Loucy (cell line): ENCODE measurements at regions not wholly inside any gene's neighbourhood (a gene's known extent, or its start where the extent isn't known, plus 50 kb on each side); places are given as distances from the start of the nearest gene placed in this dataset.

Experiments used
- H2AFZ ChIP-seq: fragments of 200-600 bp; sonication (generic); 2 replicates; pipeline ENCODE4 v1.6.0; 2016; ENCODE audit warnings: antibody characterized with exemption, mild to moderate bottlenecking, low read length, moderate library complexity
- H3F3A ChIP-seq: fragments of 200-600 bp; 2 replicates; pipeline ENCODE4 v1.6.0; 2016; ENCODE audit warnings: antibody characterized with exemption, low read depth, mild to moderate bottlenecking
- H3K27me3 ChIP-seq: fragments of 200-600 bp; sonication (generic); 2 replicates; pipeline ENCODE4 v1.6.1; 2014; ENCODE audit warnings: low read length, mild to moderate bottlenecking; ENCODE audit not compliant: insufficient read depth, poor library complexity, severe bottlenecking
- H3K36me3 ChIP-seq: fragments of 200-600 bp; sonication (generic); 2 replicates; pipeline ENCODE4 v1.6.1; 2016; ENCODE audit warnings: low read length; ENCODE audit not compliant: insufficient read depth
- H3K4me1 ChIP-seq: fragments of 200-600 bp; sonication (generic); 2 replicates; pipeline ENCODE4 v1.5.1; 2014; ENCODE audit warnings: low read length, mild to moderate bottlenecking; ENCODE audit not compliant: insufficient read depth, poor library complexity, severe bottlenecking
- H3K4me2 ChIP-seq: fragments of 200-600 bp; sonication (generic); 2 replicates; pipeline ENCODE4 v1.6.0; 2014; ENCODE audit warnings: antibody characterized with exemption, low read length, low read depth, mild to moderate bottlenecking; ENCODE audit not compliant: poor library complexity, severe bottlenecking
- H3K4me3 ChIP-seq: fragments of 200-600 bp; sonication (generic); 2 replicates; pipeline ENCODE4 v1.5.1; 2014; ENCODE audit warnings: low read length, mild to moderate bottlenecking, mixed read lengths; ENCODE audit not compliant: poor library complexity, severe bottlenecking
- H3K79me2 ChIP-seq: fragments of 200-600 bp; sonication (generic); 2 replicates; pipeline ENCODE4 v1.6.1; 2014; ENCODE audit warnings: low read length; ENCODE audit not compliant: insufficient read depth
- H3K9ac ChIP-seq: fragments of 200-600 bp; sonication (generic); 2 replicates; pipeline ENCODE4 v1.6.0; 2014; ENCODE audit warnings: mild to moderate bottlenecking, low read depth, low read length, moderate library complexity; ENCODE audit not compliant: poor library complexity, severe bottlenecking
- H3K9me2 ChIP-seq: fragments of 200-600 bp; sonication (generic); replicated peaks from 2 replicates; pipeline ENCODE4 v1.6.1; 2016; ENCODE audit warnings: low read depth, low read length, mixed read lengths
- H3K9me3 ChIP-seq: fragments of 200-600 bp; sonication (generic); 2 replicates; pipeline ENCODE4 v1.6.1; 2014; ENCODE audit warnings: mild to moderate bottlenecking, antibody characterized with exemption, low read length, low read depth; ENCODE audit not compliant: insufficient read depth
- H4K20me1 ChIP-seq: fragments of 200-600 bp; sonication (generic); 2 replicates; pipeline ENCODE4 v1.6.0; 2014; ENCODE audit warnings: antibody characterized with exemption, low read length, mild to moderate bottlenecking; ENCODE audit not compliant: insufficient read depth, poor library complexity, severe bottlenecking
- EZH2phosphoT487 ChIP-seq: fragments of 200-600 bp; IDR thresholded peaks from 2 replicates; pipeline ENCODE4 v1.6.1; 2018; ENCODE audit warnings: antibody characterized with exemption, mild to moderate bottlenecking, moderate library complexity, borderline replicate concordance
- TF ChIP-seq, protein P1 (sequence below): fragments of 200-600 bp; sonication (generic); conservative IDR thresholded peaks from 2 replicates; pipeline ENCODE4 v1.5.1; 2014; ENCODE audit warnings: mild to moderate bottlenecking, antibody characterized with exemption, low read length

DNA sequence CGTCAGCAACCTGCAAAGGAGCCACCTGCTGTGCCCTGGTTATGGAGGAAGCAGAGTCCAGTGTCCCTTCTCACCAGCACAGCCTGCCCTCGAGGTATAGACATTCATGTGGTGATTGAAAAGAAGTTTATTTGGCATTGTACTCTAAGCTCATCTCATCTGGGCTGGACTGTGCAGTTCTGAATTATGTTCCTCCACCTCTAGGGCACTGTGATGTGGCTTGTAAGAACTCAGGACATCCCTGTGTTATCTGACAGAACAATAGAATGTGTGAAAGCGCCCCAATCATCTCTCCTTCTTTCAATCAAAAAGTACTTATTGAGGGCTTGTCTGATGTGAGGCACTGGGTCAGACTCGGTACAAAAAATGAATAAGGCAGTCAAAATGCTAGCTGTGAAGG is 140.1 kb downstream of the DHRS2 start:
- no peaks in the 10 kb centered on the region for H3K9me2 ChIP-seq

DNA sequence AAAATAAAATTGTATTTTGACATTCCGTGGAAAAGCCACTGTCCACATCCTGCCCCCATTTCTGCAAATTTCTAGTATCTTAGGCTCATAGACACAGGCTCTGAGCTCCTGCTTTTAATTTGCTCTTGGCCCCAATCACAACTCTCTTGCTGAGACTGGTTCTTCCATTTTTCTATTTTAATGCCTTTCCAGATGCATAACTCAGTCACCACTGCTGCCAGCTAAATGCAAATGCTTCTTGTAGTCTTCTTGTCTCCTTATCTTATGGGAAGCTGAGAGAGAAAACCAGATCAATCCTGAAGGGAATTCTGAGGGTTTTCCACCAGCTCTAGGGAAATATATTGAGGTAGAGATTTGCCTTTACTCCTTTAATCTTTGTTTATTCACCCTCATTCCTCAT is 149.0 kb downstream of the DHRS2 start:
- H3K4me3 ChIP-seq, result no peak overlapping the region
- no peak overlapping the region for H3K9ac ChIP-seq
- no peaks in the 10 kb centered on the region for H3K9me2 ChIP-seq
- no peaks in the 10 kb centered on the region for H3F3A ChIP-seq
- H3K4me2 ChIP-seq, result no peak overlapping the region
- H3K79me2 ChIP-seq, result no peaks in the 10 kb centered on the region
- TF ChIP-seq, protein P1, sequence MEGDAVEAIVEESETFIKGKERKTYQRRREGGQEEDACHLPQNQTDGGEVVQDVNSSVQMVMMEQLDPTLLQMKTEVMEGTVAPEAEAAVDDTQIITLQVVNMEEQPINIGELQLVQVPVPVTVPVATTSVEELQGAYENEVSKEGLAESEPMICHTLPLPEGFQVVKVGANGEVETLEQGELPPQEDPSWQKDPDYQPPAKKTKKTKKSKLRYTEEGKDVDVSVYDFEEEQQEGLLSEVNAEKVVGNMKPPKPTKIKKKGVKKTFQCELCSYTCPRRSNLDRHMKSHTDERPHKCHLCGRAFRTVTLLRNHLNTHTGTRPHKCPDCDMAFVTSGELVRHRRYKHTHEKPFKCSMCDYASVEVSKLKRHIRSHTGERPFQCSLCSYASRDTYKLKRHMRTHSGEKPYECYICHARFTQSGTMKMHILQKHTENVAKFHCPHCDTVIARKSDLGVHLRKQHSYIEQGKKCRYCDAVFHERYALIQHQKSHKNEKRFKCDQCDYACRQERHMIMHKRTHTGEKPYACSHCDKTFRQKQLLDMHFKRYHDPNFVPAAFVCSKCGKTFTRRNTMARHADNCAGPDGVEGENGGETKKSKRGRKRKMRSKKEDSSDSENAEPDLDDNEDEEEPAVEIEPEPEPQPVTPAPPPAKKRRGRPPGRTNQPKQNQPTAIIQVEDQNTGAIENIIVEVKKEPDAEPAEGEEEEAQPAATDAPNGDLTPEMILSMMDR, result no peak
- TF ChIP-seq EZH2phosphoT487, result no peak
- H2AFZ ChIP-seq, result no peak overlapping the region
- no peaks in the 10 kb centered on the region for H4K20me1 ChIP-seq
- H3K4me1 ChIP-seq, result no peaks in the 10 kb centered on the region
- H3K27me3 ChIP-seq, result peaks cover 4% of the 10 kb centered on the region
- no peaks in the 10 kb centered on the region for H3K36me3 ChIP-seq
- no peaks in the 10 kb centered on the region for H3K9me3 ChIP-seq

More for the DNA sequence above, 140.1 kb downstream of the DHRS2 start:
- Histone ChIP-seq H3K27me3 (no peaks in the 10 kb centered on the region), H4K20me1 (no peaks in the 10 kb centered on the region), H3K4me2 (no peak overlapping the region), H3K4me1 (no peaks in the 10 kb centered on the region), H3K9ac (no peak overlapping the region), H3F3A (no peaks in the 10 kb centered on the region), H3K79me2 (no peaks in the 10 kb centered on the region), H3K36me3 (no peaks in the 10 kb centered on the region), H3K4me3 (no peak overlapping the region), H3K9me3 (no peaks in the 10 kb centered on the region), H2AFZ (no peak overlapping the region)
- TF ChIP-seq EZH2phosphoT487, result no peak
- TF ChIP-seq, protein P1, result no peak

DNA sequence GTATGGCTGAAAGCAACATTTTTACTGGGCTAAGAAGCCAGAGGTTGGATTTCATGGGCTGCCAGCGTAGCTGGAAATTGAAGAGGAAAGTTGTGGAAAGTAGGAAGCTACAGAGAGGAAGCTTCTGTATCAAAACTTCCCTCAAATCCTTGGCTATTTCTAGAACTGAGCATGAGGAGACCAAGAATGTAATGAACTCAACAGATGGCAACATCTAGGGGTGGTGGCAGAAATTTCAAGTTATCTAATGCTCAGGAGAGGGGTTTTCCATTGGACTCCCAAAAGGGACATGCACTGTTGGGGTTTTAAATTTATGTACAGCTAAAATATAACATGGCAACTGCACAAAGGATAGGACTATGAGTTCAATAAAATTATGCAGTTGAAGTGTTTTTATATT is 151.3 kb downstream of the DHRS2 start:
- Histone ChIP-seq H3K4me3 (no peak overlapping the region), H3K36me3 (no peaks in the 10 kb centered on the region), H3K27me3 (peaks cover 5% of the 10 kb centered on the region), H3K4me1 (no peaks in the 10 kb centered on the region), H3K4me2 (no peak overlapping the region), H4K20me1 (no peaks in the 10 kb centered on the region), H3K79me2 (no peaks in the 10 kb centered on the region), H3K9me2 (no peaks in the 10 kb centered on the region), H3F3A (no peaks in the 10 kb centered on the region), H3K9ac (no peak overlapping the region), H3K9me3 (no peaks in the 10 kb centered on the region), H2AFZ (no peak overlapping the region)
- TF ChIP-seq, protein P1, result no peak
- no peak for TF ChIP-seq EZH2phosphoT487
